HG03095 (cell line): ENCODE measurements at regions not wholly inside any gene's neighbourhood (a gene's known extent, or its start where the extent isn't known, plus 50 kb on each side); places are given as distances from the start of the nearest gene placed in this dataset.

ENCODE experiments used
- ATAC-seq: cut with Tn5 transposase; IDR thresholded peaks from one replicate; pipeline ENCODE4 v1.9.1; 2021; ENCODE audit warnings: moderate library complexity; ENCODE audit not compliant: unreplicated experiment

- ATAC-seq: no peak
Measured at GRCh38 chr20:24894488-24894887, 54.6 kb upstream of the CST7 start.

- ATAC-seq: no peak
Measured at GRCh38 chr20:24894967-24895366, 54.1 kb upstream of the CST7 start.

- no peak for ATAC-seq
Measured at GRCh38 chr20:24895431-24895830, 53.6 kb upstream of the CST7 start.

- no peak for ATAC-seq
Measured at GRCh38 chr20:24895898-24896658, 53.0 kb upstream of the CST7 start.

GRCh38 chr20:24896984-24897383 lies 52.1 kb upstream of the CST7 start:
- no peak for ATAC-seq

GRCh38 chr20:24897974-24898373 lies 51.1 kb upstream of the CST7 start:
- ATAC-seq: no peak

GRCh38 chr20:24899153-24899552 lies 49.9 kb upstream of the CST7 start:
- no peak for ATAC-seq
